HUES6 (cell line): ENCODE measurements at regions not wholly inside any gene's neighbourhood (a gene's known extent, or its start where the extent isn't known, plus 50 kb on each side); places are given as distances from the start of the nearest gene placed in this dataset.
"Not testable (repeated sequence)": the region's sequence is repeated elsewhere in the genome, so short reads cannot be mapped to it uniquely, and the experiment has no call there.

ENCODE experiments used
- H3K27ac ChIP-seq: 2 replicates; pipeline ENCODE4 v1.7.0; 2013; ENCODE audit warnings: low read depth, mild to moderate bottlenecking, low read length, inconsistent platforms
- H3K27me3 ChIP-seq: 2 replicates; pipeline ENCODE4 v1.6.1; 2013; ENCODE audit warnings: low read length; ENCODE audit not compliant: control insufficient read depth, insufficient read depth
- H3K36me3 ChIP-seq: 2 replicates; pipeline ENCODE4 v1.6.1; 2013; ENCODE audit warnings: low read length; ENCODE audit not compliant: control insufficient read depth, insufficient read depth
- H3K4me1 ChIP-seq: 2 replicates; pipeline ENCODE4 v1.6.1; 2013; ENCODE audit warnings: low read length; ENCODE audit not compliant: control insufficient read depth, insufficient read depth
- H3K4me3 ChIP-seq: 2 replicates; pipeline ENCODE4 v1.5.1; 2013; ENCODE audit warnings: low read depth, low read length
- H3K9ac ChIP-seq: one replicate; pipeline ENCODE4 v1.6.1; 2013; ENCODE audit warnings: mild to moderate bottlenecking, low read length
- H3K9me3 ChIP-seq: 2 replicates; pipeline ENCODE4 v1.6.1; 2013; ENCODE audit warnings: low read depth, low read length; ENCODE audit not compliant: control insufficient read depth, insufficient read depth

DNA sequence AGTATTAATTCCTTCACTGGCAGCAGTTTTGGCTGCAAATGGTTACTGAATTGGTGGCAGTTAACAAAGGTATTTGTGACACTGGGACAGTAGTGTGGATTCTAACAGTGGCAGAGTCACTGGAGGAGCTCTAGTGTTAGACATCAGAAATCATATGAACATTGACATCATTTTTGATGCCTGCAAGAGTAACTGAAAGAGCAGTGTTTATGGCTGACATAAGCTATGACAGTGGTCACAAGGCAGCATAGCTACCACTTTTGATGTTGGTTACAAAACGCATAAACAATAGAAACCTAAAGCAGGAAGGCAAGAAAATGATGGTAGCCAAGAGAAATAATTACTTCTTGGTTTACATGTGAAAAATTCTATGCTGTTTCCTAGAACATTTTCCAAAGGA is 326.7 kb upstream of the MAN1A1 start:
- Histone ChIP-seq H3K36me3 (no peaks in the 10 kb centered on the region), H3K27me3 (no peaks in the 10 kb centered on the region), H3K9ac (no peak overlapping the region), H3K4me1 (peaks cover 8% of the 10 kb centered on the region), H3K4me3 (no peak overlapping the region), H3K9me3 (no peaks in the 10 kb centered on the region), H3K27ac (no peak overlapping the region)

DNA sequence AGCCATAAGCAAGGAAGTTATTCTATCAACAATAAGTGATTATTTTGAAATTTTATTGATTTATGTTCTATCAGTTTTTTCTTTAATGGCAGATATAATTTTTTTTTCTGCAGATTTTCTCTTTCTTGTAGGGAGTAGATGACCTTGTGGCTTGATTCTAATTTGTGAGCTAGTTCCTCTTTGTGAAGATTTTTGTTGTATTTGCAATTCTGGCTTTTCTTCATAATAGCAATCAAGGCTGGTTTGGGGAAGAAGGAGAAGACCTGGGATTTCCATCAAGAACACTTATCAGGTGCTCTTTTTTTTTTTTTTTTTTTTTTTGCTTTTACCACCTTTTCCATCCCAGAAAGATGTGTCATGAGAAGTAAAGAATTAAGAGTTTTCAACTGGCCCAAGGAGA is 324.2 kb upstream of the MAN1A1 start:
- Histone ChIP-seq H3K4me3 (no peak overlapping the region), H3K36me3 (no peaks in the 10 kb centered on the region), H3K4me1 (peaks cover 13% of the 10 kb centered on the region), H3K9me3 (no peaks in the 10 kb centered on the region), H3K27ac (no peak overlapping the region), H3K9ac (no peak overlapping the region), H3K27me3 (no peaks in the 10 kb centered on the region)

- no peaks in the 10 kb centered on the region for H3K27me3 ChIP-seq
- H3K9me3 ChIP-seq = no peaks in the 10 kb centered on the region
- H3K9ac ChIP-seq = no peak overlapping the region
- no peaks in the 10 kb centered on the region for H3K36me3 ChIP-seq
- peaks cover 13% of the 10 kb centered on the region for H3K4me1 ChIP-seq
- no peak overlapping the region for H3K27ac ChIP-seq
- H3K4me3 ChIP-seq = no peak overlapping the region
These were observed 323.2 kb upstream of the MAN1A1 start for GRCh38 chr6:119672725-119673124.

GRCh38 chr6:119671105-119671504 is 321.5 kb upstream of the MAN1A1 start:
- Histone ChIP-seq H3K9me3 (peaks cover 4% of the 10 kb centered on the region; the same call in 1 of the 2 replicates), H3K4me3 (no peak overlapping the region), H3K27me3 (no peaks in the 10 kb centered on the region), H3K36me3 (no peaks in the 10 kb centered on the region), H3K27ac (no peak overlapping the region), H3K4me1 (peaks cover 13% of the 10 kb centered on the region), H3K9ac (no peak overlapping the region)

DNA sequence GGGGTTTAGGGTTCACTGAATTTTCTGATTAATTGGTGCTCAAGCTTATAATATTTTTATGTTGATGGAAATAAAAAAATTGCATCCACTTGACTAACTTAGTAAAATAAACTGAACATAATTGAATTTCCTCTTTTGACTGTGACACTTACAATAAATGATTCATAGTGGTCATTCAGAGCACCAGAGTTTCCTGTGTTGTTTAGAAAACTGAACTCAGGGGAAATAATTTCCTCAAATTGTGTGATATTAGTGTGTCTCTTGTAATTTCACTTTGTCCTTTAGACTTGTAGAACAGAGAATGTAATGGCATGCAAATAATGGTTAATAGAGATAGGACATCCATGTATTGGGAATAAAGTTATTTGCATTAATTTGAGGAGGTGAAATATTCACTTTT is 319.7 kb upstream of the MAN1A1 start:
- Histone ChIP-seq H3K36me3 (no peaks in the 10 kb centered on the region), H3K9ac (no peak overlapping the region), H3K27me3 (no peaks in the 10 kb centered on the region), H3K9me3 (peaks cover 8% of the 10 kb centered on the region), H3K4me3 (no peak overlapping the region), H3K4me1 (peaks cover 13% of the 10 kb centered on the region), H3K27ac (no peak overlapping the region)

GRCh38 chr6:119665432-119665831 is 315.9 kb upstream of the MAN1A1 start:
- H3K36me3 ChIP-seq, H3K4me1 ChIP-seq, H3K27ac ChIP-seq, H3K27me3 ChIP-seq, H3K9ac ChIP-seq, H3K9me3 ChIP-seq, H3K4me3 ChIP-seq: not testable (repeated sequence)

DNA sequence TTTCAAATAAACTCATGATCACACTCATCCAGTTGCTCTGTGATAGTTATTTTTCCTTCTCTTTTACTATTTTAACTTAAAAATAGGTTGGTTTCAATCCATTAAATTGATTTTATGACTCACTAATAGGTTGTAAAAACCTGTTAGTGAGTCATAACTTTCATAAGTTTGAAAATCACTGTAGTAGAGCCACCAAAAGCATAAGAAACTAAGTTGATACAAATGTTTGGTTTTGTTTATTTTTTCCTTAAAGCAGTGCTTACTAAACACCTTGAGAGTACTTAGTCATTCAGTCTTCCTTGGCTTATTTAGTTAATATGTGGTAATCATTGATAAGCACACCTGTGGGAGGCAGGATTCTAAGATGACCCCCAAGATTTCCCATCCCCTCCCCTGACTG is 312.1 kb upstream of the MAN1A1 start:
- Histone ChIP-seq H3K27ac (no peak overlapping the region), H3K36me3 (no peaks in the 10 kb centered on the region), H3K9me3 (peaks cover 4% of the 10 kb centered on the region), H3K4me1 (no peaks in the 10 kb centered on the region), H3K4me3 (no peak overlapping the region), H3K9ac (no peak overlapping the region), H3K27me3 (no peaks in the 10 kb centered on the region)

DNA sequence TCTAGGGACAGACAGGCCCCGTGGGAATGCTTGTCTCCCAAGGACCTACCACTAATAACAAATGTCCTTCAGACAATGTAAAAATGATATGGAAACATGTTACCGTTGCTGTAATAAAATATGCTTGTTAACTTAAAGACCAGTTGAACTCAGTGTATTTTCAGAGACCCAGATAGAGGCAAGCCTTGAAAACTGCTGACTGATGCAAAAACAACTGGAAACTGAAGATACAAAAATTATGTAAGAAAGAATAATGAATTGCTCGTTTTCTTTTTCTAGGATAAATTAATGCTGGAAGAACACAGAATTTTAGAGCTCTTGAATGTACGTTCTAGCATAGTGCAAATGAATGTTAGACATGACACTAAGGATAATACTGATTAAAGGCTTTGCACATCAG is 311.5 kb upstream of the MAN1A1 start:
- no peaks in the 10 kb centered on the region for H3K27me3 ChIP-seq
- H3K4me1 ChIP-seq = no peaks in the 10 kb centered on the region
- H3K9ac ChIP-seq = no peak overlapping the region
- H3K4me3 ChIP-seq = no peak overlapping the region
- peaks cover 4% of the 10 kb centered on the region for H3K9me3 ChIP-seq
- H3K36me3 ChIP-seq = no peaks in the 10 kb centered on the region
- H3K27ac ChIP-seq = no peak overlapping the region

DNA sequence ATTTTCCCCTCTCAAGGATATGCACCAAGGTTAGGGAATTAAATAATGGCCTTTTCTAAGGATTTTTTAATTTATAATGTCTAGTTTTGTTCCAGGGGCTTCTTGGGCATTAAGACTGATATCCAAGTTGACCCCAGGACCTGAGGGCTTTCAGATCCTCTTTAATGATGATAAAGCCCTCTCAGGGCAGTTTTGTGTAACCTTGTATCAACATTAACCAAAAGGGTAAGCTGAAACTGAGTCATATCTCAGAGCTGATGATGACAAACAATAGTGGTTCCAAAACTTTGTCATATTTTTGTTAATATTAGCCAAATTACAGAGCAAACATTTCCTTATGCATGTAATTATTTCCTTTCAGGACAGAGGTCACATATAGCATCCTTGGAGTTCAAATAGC is 309.4 kb upstream of the MAN1A1 start:
- Histone ChIP-seq H3K36me3 (no peaks in the 10 kb centered on the region), H3K9me3 (no peaks in the 10 kb centered on the region), H3K4me3 (no peak overlapping the region), H3K27me3 (no peaks in the 10 kb centered on the region), H3K27ac (no peak overlapping the region), H3K4me1 (no peaks in the 10 kb centered on the region), H3K9ac (no peak overlapping the region)

- Histone ChIP-seq H3K4me3 (no peak overlapping the region), H3K36me3 (no peaks in the 10 kb centered on the region), H3K4me1 (no peaks in the 10 kb centered on the region), H3K27me3 (no peaks in the 10 kb centered on the region), H3K9me3 (no peaks in the 10 kb centered on the region), H3K27ac (no peak overlapping the region), H3K9ac (no peak overlapping the region)
These were observed 305.6 kb upstream of the MAN1A1 start for GRCh38 chr6:119655124-119655523.

- H3K4me1 ChIP-seq = no peaks in the 10 kb centered on the region
- H3K4me3 ChIP-seq = no peak overlapping the region
- no peaks in the 10 kb centered on the region for H3K36me3 ChIP-seq
- no peak overlapping the region for H3K27ac ChIP-seq
- no peaks in the 10 kb centered on the region for H3K27me3 ChIP-seq
- no peaks in the 10 kb centered on the region for H3K9me3 ChIP-seq
- H3K9ac ChIP-seq = no peak overlapping the region
These were observed 303.8 kb upstream of the MAN1A1 start for GRCh38 chr6:119653329-119653728.

DNA sequence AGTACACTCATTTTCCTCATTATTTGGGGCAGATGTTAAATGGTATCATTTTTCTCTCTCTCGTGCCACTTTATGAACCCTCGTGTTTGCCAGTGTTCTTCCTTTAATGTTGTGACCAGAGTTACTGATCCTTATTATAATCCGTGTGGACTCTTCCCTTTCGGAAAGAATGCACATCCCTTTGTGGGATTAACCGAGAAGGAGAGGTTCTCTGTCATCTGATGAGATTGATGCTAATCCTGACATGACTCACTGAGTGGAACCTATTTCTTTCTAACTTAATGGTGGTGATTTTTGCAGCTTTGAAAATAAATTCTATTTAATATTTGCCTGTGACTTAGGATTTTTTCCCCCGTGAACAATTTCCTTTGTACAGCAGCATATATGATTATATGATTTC is 300.0 kb upstream of the MAN1A1 start:
- Histone ChIP-seq H3K9ac (no peak overlapping the region), H3K9me3 (no peaks in the 10 kb centered on the region), H3K4me1 (no peaks in the 10 kb centered on the region), H3K27me3 (no peaks in the 10 kb centered on the region), H3K36me3 (no peaks in the 10 kb centered on the region), H3K27ac (no peak overlapping the region), H3K4me3 (no peak overlapping the region)
